Transverse colon (tissue), 3 donors: ENCODE measurements at regions not wholly inside any gene's neighbourhood (a gene's known extent, or its start where the extent isn't known, plus 50 kb on each side); places are given as distances from the start of the nearest gene placed in this dataset.

Experiments used
- EP300 ChIP-seq: sonication (generic); formaldehyde crosslinking; IDR thresholded peaks from one replicate; pipeline ENCODE4 v1.6.1; 2017; ENCODE audit warnings: antibody characterized with exemption, low read depth
- TF ChIP-seq, protein P1 (sequence below), 5 experiments: fragments of 200-600 bp in 3 of 5; fragments of 450-650 bp in 2 of 5; sonication (generic) in 3 of 5; IDR thresholded peaks; 1 replicate in 2 of 5; 2 replicates in 3 of 5; pipeline ENCODE4 v1.5.1; 2016 to 2017; ENCODE audit warnings: antibody characterized with exemption in 5 of 5, inconsistent platforms in 3 of 5, mild to moderate bottlenecking in 2 of 5, moderate library complexity in 1 of 5

DNA sequence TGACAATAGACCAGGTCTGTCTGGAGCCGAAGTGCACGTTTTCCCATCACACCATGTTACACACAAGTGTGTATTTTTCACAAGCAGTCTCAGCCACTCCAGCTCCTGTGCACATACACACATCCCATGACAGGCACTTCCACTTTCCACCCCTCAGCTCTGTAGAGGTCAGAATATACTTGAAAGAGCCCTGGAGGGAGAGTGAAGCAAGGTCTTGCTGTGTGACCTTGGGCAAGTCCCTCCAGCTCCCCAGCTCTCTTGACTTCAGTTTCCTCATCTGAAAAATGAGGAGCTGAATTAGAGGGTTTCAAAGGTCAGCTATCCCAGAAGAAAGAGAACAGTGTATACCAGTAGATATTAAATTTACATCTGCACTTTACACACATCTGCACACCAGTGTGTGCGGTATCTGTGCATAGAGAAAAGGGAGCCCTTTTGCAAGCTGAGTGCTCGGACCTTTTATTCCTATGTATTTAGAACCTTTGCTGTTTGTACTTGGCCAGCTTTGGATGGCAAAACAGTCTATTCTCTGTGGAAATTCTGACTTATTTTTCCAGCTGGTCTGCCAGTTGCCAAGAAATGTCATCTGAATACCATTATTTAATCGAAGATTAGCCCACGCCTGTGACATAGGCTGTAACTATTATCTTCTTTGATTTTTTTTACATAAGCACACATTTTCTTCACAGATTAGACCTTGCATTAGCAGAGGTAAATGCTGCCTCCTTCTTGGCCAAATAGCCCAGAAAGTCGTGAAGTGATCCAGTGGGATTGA is 528.0 kb downstream of the BNC2 start:
- TF ChIP-seq, protein P1, sequence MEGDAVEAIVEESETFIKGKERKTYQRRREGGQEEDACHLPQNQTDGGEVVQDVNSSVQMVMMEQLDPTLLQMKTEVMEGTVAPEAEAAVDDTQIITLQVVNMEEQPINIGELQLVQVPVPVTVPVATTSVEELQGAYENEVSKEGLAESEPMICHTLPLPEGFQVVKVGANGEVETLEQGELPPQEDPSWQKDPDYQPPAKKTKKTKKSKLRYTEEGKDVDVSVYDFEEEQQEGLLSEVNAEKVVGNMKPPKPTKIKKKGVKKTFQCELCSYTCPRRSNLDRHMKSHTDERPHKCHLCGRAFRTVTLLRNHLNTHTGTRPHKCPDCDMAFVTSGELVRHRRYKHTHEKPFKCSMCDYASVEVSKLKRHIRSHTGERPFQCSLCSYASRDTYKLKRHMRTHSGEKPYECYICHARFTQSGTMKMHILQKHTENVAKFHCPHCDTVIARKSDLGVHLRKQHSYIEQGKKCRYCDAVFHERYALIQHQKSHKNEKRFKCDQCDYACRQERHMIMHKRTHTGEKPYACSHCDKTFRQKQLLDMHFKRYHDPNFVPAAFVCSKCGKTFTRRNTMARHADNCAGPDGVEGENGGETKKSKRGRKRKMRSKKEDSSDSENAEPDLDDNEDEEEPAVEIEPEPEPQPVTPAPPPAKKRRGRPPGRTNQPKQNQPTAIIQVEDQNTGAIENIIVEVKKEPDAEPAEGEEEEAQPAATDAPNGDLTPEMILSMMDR (IDR thresholded peaks at IDR 0.05), result no peak
- no peak for TF ChIP-seq EP300
